Right lobe of liver (tissue), 6 donors: ENCODE measurements at regions not wholly inside any gene's neighbourhood (a gene's known extent, or its start where the extent isn't known, plus 50 kb on each side); places are given as distances from the start of the nearest gene placed in this dataset.

Experiments
- ATAC-seq, 4 donors: fragments of 200-7000 bp; cut with Tn5 transposase; one replicate each; pipeline ENCODE4 v1.9.1; 2020; ENCODE audit warnings: mild to moderate bottlenecking in 4 of 4, moderate library complexity in 4 of 4
- DNase-seq, 3 donors: peaks; one replicate each; pipeline ENCODE4 v3.0.0-alpha.2; 2020
- H3K27ac ChIP-seq, 3 donors: fragments of 200-600 bp; one replicate each; pipeline ENCODE4 v1.8.0; 2022
- H3K27me3 ChIP-seq, 2 donors: fragments of 200-600 bp; one replicate each; pipeline ENCODE4 v1.8.0; 2022
- H3K36me3 ChIP-seq, 4 donors: fragments of 200-600 bp; sonication (generic) in 1 of 4; one replicate each; pipeline versions ENCODE4 v1.5.1 to v1.8.0; 2017 to 2022; ENCODE audit warnings: control low read depth in 1 of 4
- H3K4me1 ChIP-seq, 4 donors: fragments of 200-600 bp; sonication (generic) in 1 of 4; one replicate each; pipeline versions ENCODE4 v1.5.1 to v1.8.0; 2017 to 2022; ENCODE audit warnings: control low read depth in 1 of 4
- H3K4me3 ChIP-seq, 3 donors: fragments of 200-600 bp; one replicate each; pipeline ENCODE4 v1.8.0; 2022
- H3K9me3 ChIP-seq, 4 donors: fragments of 200-600 bp; sonication (generic) in 1 of 4; one replicate each; pipeline versions ENCODE4 v1.5.1 to v1.8.0; 2017 to 2022; ENCODE audit warnings: control low read depth in 1 of 4
- CTCF ChIP-seq, 4 donors: fragments of 200-600 bp in 3 of 4; fragments of 450-650 bp in 1 of 4; IDR thresholded peaks; one replicate each; pipeline versions ENCODE4 v1.5.1 to v1.8.0; 2016 to 2022; ENCODE audit warnings: antibody characterized with exemption in 4 of 4, mild to moderate bottlenecking in 2 of 4
- POLR2A ChIP-seq: fragments of 450-650 bp; IDR thresholded peaks from one replicate; pipeline ENCODE4 v1.6.1; 2017; ENCODE audit warnings: antibody characterized with exemption, mild to moderate bottlenecking
- WGBS: methylation state at CpG from one replicate; pipeline ENCODE4 v1.1.6; 2018; ENCODE audit warnings: low coverage, low lambda C conversion rate; ENCODE audit not compliant: insufficient coverage; ENCODE audit errors: missing lambda C conversion rate; 5-methylcytosine and 5-hydroxymethylcytosine counted together
- intact Hi-C, 2 donors: fragments of 100-400 bp; cut with DNase I; formaldehyde crosslinking; loops; one replicate each; pipeline versions ENCODE4 v1.11.2 to v1.14.1; 2022
- donor health status: DM: no; HTN: yes; CAD: no.
- donor health status: DM: no; HTN: no; CAD: no.
- donor health status: DM: no; HTN: no; CAD: no.
- donor health status: DM: no; HTN: yes; CAD: no.
- donor health status: DM: no; HTN: yes; CAD: no.

DNA sequence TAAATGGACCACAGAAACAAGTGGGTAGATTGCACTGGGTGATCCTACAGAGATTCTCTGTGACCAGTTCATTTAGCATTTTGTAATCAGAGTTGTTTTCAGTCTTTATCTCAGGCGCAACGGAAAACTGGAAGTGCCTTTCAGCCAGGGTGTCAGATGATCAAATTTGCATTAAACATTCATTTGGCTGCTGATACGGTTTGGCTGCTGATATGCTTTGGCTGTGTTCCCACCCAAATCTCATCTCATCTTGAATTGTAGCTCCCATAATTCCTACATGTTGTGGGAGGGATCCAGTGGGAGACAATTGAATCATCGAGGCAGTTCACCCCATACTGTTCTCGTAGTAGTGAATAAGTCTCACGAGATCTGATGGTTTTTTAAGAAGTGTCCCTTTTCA lies 1396.1 kb upstream of the TMEFF2 start:
- no peak for TF ChIP-seq CTCF (IDR thresholded peaks at IDR 0.05)
- no peak for TF ChIP-seq POLR2A
- H3K9me3 ChIP-seq, result no peaks in the 10 kb centered on the region
- H3K36me3 ChIP-seq, result no peaks in the 10 kb centered on the region
- intact Hi-C loops, result no loop called here
- H3K4me3 ChIP-seq, result no peak overlapping the region
- no peaks in the 10 kb centered on the region for H3K27me3 ChIP-seq
- DNase-seq (no peak), ATAC-seq (no peak)
- H3K27ac ChIP-seq, result no peak overlapping the region
- 68% methylated on average over 6 of the region's 6 CpGs for WGBS
- H3K4me1 ChIP-seq, result no peaks in the 10 kb centered on the region

DNA sequence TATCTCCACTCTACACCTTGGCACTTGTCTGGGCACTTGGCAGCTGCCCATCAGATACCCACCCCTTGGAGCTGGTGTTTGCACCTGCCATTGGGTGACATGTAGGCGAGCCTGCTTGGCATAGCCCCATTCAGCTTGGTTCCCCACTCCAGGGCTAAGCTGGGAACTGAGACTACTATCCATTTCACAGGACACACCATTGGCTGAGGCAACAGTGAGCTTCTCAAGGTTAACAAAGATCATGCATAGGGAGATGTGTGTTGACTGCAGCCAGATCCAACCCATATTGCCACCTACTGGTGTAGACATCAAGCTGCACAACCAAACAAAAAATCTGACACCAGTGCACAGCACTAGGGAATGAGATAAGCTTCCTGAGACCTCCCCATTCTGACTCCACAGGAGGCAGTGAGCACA lies 1389.8 kb upstream of the TMEFF2 start:
- peak; percentile 93 to 96 (median 95) for ATAC-seq
- Histone ChIP-seq H3K36me3 (no peaks in the 10 kb centered on the region), H3K4me3 (no peak overlapping the region), H3K27me3 (no peaks in the 10 kb centered on the region), H3K9me3 (no peaks in the 10 kb centered on the region), H3K4me1 (peaks cover 0 to 4% (median 2%) of the 10 kb centered on the region in 4 donors), H3K27ac (no peak overlapping the region)
- intact Hi-C loops, result no loop called here
- peak in 2 of 3 donors; percentile 18 to 51 for DNase-seq
- TF ChIP-seq POLR2A (no peak), CTCF (IDR thresholded peaks at IDR 0.05) (peak; percentile 64 to 74 (median 72))
- WGBS, result 40% methylated on average over 1 of the region's 1 CpG

- intact Hi-C loops, result no loop called here
- no peaks in the 10 kb centered on the region for H3K9me3 ChIP-seq
- H3K27ac ChIP-seq, result no peak overlapping the region
- no peaks in the 10 kb centered on the region for H3K36me3 ChIP-seq
- peaks cover 0 to 4% (median 2%) of the 10 kb centered on the region in 4 donors for H3K4me1 ChIP-seq
- H3K4me3 ChIP-seq, result no peak overlapping the region
- WGBS, result 28% methylated on average over 3 of the region's 9 CpGs
- no peaks in the 10 kb centered on the region for H3K27me3 ChIP-seq
- TF ChIP-seq POLR2A (no peak), CTCF (IDR thresholded peaks at IDR 0.05) (peak; percentile 46 to 64 (median 53))
- ATAC-seq, result peak; percentile 93 to 96 (median 95)
- DNase-seq, result peak; percentile 46 to 77 (median 62)
Measured at GRCh38 chr2:193583638-193584400, 1389.1 kb upstream of the TMEFF2 start.

DNA sequence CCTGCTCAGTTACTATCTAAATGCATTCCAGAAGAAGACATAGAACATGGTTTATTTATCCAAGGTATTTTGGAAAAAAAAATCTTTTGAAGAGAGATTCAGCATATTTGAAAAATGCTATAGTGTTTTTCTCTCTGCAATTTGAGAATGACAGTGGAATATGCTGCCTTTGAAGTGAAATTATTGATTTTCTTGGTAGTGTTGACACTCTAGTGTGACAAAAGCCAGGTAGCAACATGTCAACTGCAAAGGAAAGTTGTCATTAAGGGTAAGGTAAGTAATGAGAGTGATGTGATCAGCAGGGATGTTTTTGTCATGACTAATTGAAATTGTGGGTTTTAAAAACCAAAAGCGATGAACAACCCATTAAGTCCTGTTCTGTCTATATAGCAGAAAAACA lies 1387.1 kb upstream of the TMEFF2 start:
- no peak overlapping the region for H3K27ac ChIP-seq
- H3K27me3 ChIP-seq, result no peaks in the 10 kb centered on the region
- peaks cover 0 to 4% (median 2%) of the 10 kb centered on the region in 4 donors for H3K4me1 ChIP-seq
- 88% methylated on average over 1 of the region's 1 CpG for WGBS
- ATAC-seq (peak in 2 of 4 donors; percentile 29 to 43), DNase-seq (no peak)
- TF ChIP-seq CTCF (IDR thresholded peaks at IDR 0.05) (no peak), POLR2A (no peak)
- H3K9me3 ChIP-seq, result no peaks in the 10 kb centered on the region
- intact Hi-C loops, result no loop called here
- H3K4me3 ChIP-seq, result no peak overlapping the region
- no peaks in the 10 kb centered on the region for H3K36me3 ChIP-seq
